Mesendoderm (in vitro differentiated cells): ENCODE measurements at regions not wholly inside any gene's neighbourhood (a gene's known extent, or its start where the extent isn't known, plus 50 kb on each side); places are given as distances from the start of the nearest gene placed in this dataset.

Source experiments
- DNase-seq: peaks from one replicate; pipeline ENCODE4 v3.0.0; 2013
- H2AK5ac ChIP-seq: 2 replicates; pipeline ENCODE4 v1.6.1; 2013; ENCODE audit warnings: low read length, inconsistent platforms
- H2BK120ac ChIP-seq: 2 replicates; pipeline ENCODE4 v1.6.1; 2013; ENCODE audit warnings: low read depth, mild to moderate bottlenecking, low read length, moderate library complexity, mixed read lengths
- H2BK15ac ChIP-seq: replicated peaks from 2 replicates; pipeline ENCODE4 v1.6.1; 2013; ENCODE audit warnings: low read depth, mild to moderate bottlenecking, moderate library complexity
- H2BK5ac ChIP-seq: 2 replicates; pipeline ENCODE4 v1.6.1; 2013; ENCODE audit warnings: low read length, inconsistent platforms
- H3K18ac ChIP-seq: 2 replicates; pipeline ENCODE4 v1.6.1; 2013; ENCODE audit warnings: mild to moderate bottlenecking, low read length, mixed read lengths
- H3K23ac ChIP-seq: one replicate; pipeline ENCODE4 v1.6.1; 2013; ENCODE audit warnings: low read length
- H3K27ac ChIP-seq: 2 replicates; pipeline ENCODE4 v1.5.1; 2013; ENCODE audit warnings: low read depth, mild to moderate bottlenecking, inconsistent platforms, low read length, moderate library complexity
- H3K27me3 ChIP-seq: 2 replicates; pipeline ENCODE4 v1.6.1; 2013; ENCODE audit warnings: low read length, control low read depth, mild to moderate bottlenecking, inconsistent platforms; ENCODE audit not compliant: insufficient read depth, poor library complexity
- H3K36me3 ChIP-seq: 2 replicates; pipeline ENCODE4 v1.6.1; 2013; ENCODE audit warnings: low read length, inconsistent platforms; ENCODE audit not compliant: control insufficient read depth, insufficient read depth
- H3K4ac ChIP-seq: one replicate; pipeline ENCODE4 v1.6.1; 2013; ENCODE audit warnings: low read depth, mild to moderate bottlenecking, low read length, moderate library complexity
- H3K4me1 ChIP-seq: 2 replicates; pipeline ENCODE4 v1.6.1; 2013; ENCODE audit warnings: low read depth, low read length, inconsistent platforms; ENCODE audit not compliant: control insufficient read depth
- H3K4me2 ChIP-seq: 2 replicates; pipeline ENCODE4 v1.6.1; 2013; ENCODE audit warnings: low read length
- H3K4me3 ChIP-seq: 2 replicates; pipeline ENCODE4 v1.5.1; 2013; ENCODE audit warnings: mild to moderate bottlenecking, low read length
- H3K56ac ChIP-seq: one replicate; pipeline ENCODE4 v1.6.1; 2013; ENCODE audit warnings: low read length
- H3K79me1 ChIP-seq: 2 replicates; pipeline ENCODE4 v1.6.1; 2013; ENCODE audit warnings: low read length, inconsistent platforms
- H3K79me2 ChIP-seq: 2 replicates; pipeline ENCODE4 v1.6.1; 2013; ENCODE audit warnings: mild to moderate bottlenecking, low read length; ENCODE audit not compliant: control insufficient read depth, insufficient read depth
- H3K9ac ChIP-seq: 2 replicates; pipeline ENCODE4 v1.6.1; 2013; ENCODE audit warnings: low read length, inconsistent platforms
- H4K5ac ChIP-seq: one replicate; pipeline ENCODE4 v1.6.1; 2013; ENCODE audit warnings: low read length
- H4K8ac ChIP-seq: one replicate; pipeline ENCODE4 v1.6.1; 2013; ENCODE audit warnings: low read depth, mild to moderate bottlenecking, control low read depth, low read length, moderate library complexity
- WGBS: extraction: QIAGEN DNeasy Blood & Tissue Kit; methylation state at CpG from one replicate; pipeline ENCODE4 v1.1.7; 2013; ENCODE audit warnings: low lambda C conversion rate, missing lambda C conversion rate; ENCODE audit not compliant: insufficient coverage; ENCODE audit errors: extremely low coverage; 5-methylcytosine and 5-hydroxymethylcytosine counted together

- Histone ChIP-seq H3K4me3 (no peak overlapping the region), H3K79me1 (no peaks in the 10 kb centered on the region), H4K8ac (no peak overlapping the region), H3K4ac (no peak overlapping the region), H3K4me1 (no peaks in the 10 kb centered on the region), H3K18ac (no peak overlapping the region), H2BK120ac (no peak overlapping the region), H3K27me3 (no peaks in the 10 kb centered on the region), H3K23ac (no peak overlapping the region), H3K36me3 (no peaks in the 10 kb centered on the region), H3K27ac (no peak overlapping the region), H2AK5ac (no peak overlapping the region), H3K9ac (no peak overlapping the region), H3K56ac (no peak overlapping the region), H2BK5ac (no peak overlapping the region), H2BK15ac (no peak overlapping the region), H4K5ac (no peak overlapping the region), H3K4me2 (no peak overlapping the region), H3K79me2 (no peaks in the 10 kb centered on the region)
- WGBS, result no CpG with 5 or more reads among the region's 1 CpG
- DNase-seq, result no peak
These were observed 67.6 kb downstream of the HTR1A start for GRCh38 chr5:63894690-63895089.

DNA sequence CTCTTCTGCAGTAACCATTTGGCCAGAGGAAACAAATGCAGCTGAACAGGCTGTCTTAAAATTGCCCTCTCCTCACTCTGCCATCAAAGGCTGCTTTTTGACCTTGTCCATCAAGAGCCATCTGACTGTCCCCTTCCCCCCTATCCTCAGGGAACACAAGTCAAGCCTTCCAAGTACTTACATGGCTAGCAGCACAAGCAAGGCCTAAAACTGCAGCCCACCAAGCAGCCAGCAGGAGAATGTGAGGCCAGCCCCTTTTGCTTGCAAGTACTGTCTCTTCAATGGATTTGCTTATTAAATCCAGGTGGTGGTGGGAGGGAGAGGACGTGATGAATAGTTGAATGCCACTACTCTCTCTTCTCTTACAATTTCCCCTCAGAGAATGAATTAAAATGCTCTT is 83.5 kb downstream of the HTR1A start:
- Histone ChIP-seq H3K23ac (no peak overlapping the region), H2AK5ac (no peak overlapping the region), H4K8ac (no peak overlapping the region), H3K4me2 (no peak overlapping the region), H3K4me1 (no peaks in the 10 kb centered on the region), H3K36me3 (no peaks in the 10 kb centered on the region), H3K56ac (no peak overlapping the region), H3K4ac (no peak overlapping the region), H3K79me1 (no peaks in the 10 kb centered on the region), H3K9ac (no peak overlapping the region), H3K4me3 (no peak overlapping the region), H3K79me2 (no peaks in the 10 kb centered on the region), H2BK15ac (no peak overlapping the region), H2BK5ac (no peak overlapping the region), H3K27ac (no peak overlapping the region), H3K27me3 (no peaks in the 10 kb centered on the region), H4K5ac (no peak overlapping the region), H3K18ac (no peak overlapping the region), H2BK120ac (no peak overlapping the region)
- DNase-seq, result peak; percentile 26
- no CpG with 5 or more reads among the region's 1 CpG for WGBS

DNA sequence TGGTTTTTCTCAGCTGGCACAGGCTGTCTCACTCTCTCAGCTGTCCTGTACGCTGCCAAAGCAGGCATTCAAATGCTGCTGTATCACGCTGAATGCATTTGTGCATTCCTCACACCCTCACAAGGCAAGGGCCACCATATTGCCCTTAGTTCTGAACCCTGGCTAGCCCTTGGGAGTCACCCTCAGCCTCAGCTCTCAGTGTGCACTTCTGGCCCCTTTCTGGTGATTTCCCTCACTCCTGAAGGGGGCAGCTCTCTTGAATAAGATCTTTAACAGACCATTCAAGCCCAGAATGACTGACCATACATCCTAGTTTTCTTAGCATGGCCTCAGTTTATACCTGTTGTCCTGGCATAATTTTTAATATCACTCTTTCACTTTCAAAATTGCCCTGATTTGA is 84.3 kb downstream of the HTR1A start:
- Histone ChIP-seq H3K79me1 (no peaks in the 10 kb centered on the region), H3K4me1 (no peaks in the 10 kb centered on the region), H2BK5ac (no peak overlapping the region), H3K79me2 (no peaks in the 10 kb centered on the region), H3K56ac (no peak overlapping the region), H2BK120ac (no peak overlapping the region), H4K5ac (no peak overlapping the region), H3K4me2 (no peak overlapping the region), H3K9ac (no peak overlapping the region), H2AK5ac (no peak overlapping the region), H3K4me3 (no peak overlapping the region), H2BK15ac (no peak overlapping the region), H3K36me3 (no peaks in the 10 kb centered on the region), H3K23ac (no peak overlapping the region), H3K4ac (no peak overlapping the region), H4K8ac (no peak overlapping the region), H3K27me3 (no peaks in the 10 kb centered on the region), H3K27ac (no peak overlapping the region), H3K18ac (no peak overlapping the region)
- no CpG with 5 or more reads among the region's 2 CpGs for WGBS
- peak; percentile 2 for DNase-seq

GRCh38 chr5:63860379-63860778 is 101.9 kb downstream of the HTR1A start:
- no peak overlapping the region for H3K27ac ChIP-seq
- no peaks in the 10 kb centered on the region for H3K36me3 ChIP-seq
- no peak overlapping the region for H2AK5ac ChIP-seq
- no peak overlapping the region for H4K5ac ChIP-seq
- no peak overlapping the region for H2BK15ac ChIP-seq
- no peaks in the 10 kb centered on the region for H3K79me1 ChIP-seq
- no peak overlapping the region for H3K4me3 ChIP-seq
- no peak overlapping the region for H3K9ac ChIP-seq
- no peak overlapping the region for H2BK120ac ChIP-seq
- peak; percentile 32 for DNase-seq
- WGBS, result no CpG with 5 or more reads among the region's 1 CpG
- H3K56ac ChIP-seq, result no peak overlapping the region
- no peak overlapping the region for H3K23ac ChIP-seq
- H3K27me3 ChIP-seq, result no peaks in the 10 kb centered on the region
- H3K18ac ChIP-seq, result no peak overlapping the region
- H2BK5ac ChIP-seq, result no peak overlapping the region
- no peaks in the 10 kb centered on the region for H3K79me2 ChIP-seq
- no peaks in the 10 kb centered on the region for H3K4me1 ChIP-seq
- H4K8ac ChIP-seq, result no peak overlapping the region
- H3K4me2 ChIP-seq, result no peak overlapping the region
- H3K4ac ChIP-seq, result no peak overlapping the region

DNA sequence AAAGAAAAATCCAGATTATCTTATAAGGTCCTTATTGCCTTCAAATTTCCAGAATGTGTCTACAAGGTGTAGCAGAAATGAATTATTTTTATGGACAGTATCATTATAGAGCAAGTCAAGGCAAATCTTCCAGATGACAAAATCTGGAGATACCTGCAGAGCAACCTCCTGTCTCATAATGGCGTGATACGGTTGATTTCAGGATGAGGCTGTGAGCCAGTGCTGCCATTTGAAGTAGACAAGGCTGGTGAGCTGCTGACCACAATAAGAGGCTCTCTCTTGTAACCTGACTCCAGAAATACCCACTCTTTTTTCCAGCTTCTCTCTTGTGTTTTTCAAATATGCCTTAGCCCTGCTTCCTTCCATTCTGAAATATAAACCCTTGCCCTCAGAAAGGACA is 108.2 kb downstream of the HTR1A start:
- no peak overlapping the region for H3K27ac ChIP-seq
- H2BK5ac ChIP-seq, result no peak overlapping the region
- H3K79me1 ChIP-seq, result no peaks in the 10 kb centered on the region

DNA sequence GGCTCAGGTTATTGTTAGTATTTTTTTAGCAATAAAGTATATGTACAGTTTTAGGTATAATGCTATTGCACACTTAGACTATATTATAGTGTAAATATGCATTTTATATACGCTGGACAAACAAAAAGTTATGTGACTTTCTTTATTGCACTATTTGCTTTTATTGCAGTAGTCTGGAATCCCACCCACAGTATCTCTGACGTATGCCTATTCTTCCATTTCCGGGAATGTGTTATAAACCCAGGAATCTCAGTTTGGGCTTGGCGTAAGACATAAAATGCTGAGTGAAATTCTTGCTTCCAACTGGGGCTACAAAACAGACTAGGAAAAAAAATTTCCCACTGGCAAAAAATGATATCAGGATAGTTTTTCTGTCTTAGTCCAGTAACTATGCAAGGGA is 119.1 kb downstream of the HTR1A start:
- Histone ChIP-seq H3K79me1 (no peaks in the 10 kb centered on the region), H3K79me2 (no peaks in the 10 kb centered on the region), H3K27me3 (no peaks in the 10 kb centered on the region), H3K23ac (no peak overlapping the region), H2BK15ac (no peak overlapping the region), H3K4ac (no peak overlapping the region), H3K36me3 (no peaks in the 10 kb centered on the region), H2BK5ac (no peak overlapping the region), H4K5ac (no peak overlapping the region), H3K4me3 (no peak overlapping the region), H4K8ac (no peak overlapping the region), H3K18ac (no peak overlapping the region), H3K27ac (no peak overlapping the region), H3K9ac (no peak overlapping the region), H3K56ac (no peak overlapping the region), H2AK5ac (no peak overlapping the region), H3K4me1 (no peaks in the 10 kb centered on the region), H2BK120ac (no peak overlapping the region), H3K4me2 (no peak overlapping the region)
- no peak for DNase-seq
- no CpG with 5 or more reads among the region's 4 CpGs for WGBS

More for the DNA sequence above, 108.2 kb downstream of the HTR1A start:
- Histone ChIP-seq H3K56ac (no peak overlapping the region), H3K36me3 (no peaks in the 10 kb centered on the region), H2BK120ac (no peak overlapping the region), H2AK5ac (no peak overlapping the region), H3K79me2 (no peaks in the 10 kb centered on the region), H3K4me1 (no peaks in the 10 kb centered on the region), H3K18ac (no peak overlapping the region), H2BK15ac (no peak overlapping the region), H3K4me3 (no peak overlapping the region), H4K5ac (no peak overlapping the region), H3K4ac (no peak overlapping the region), H3K23ac (no peak overlapping the region), H3K4me2 (no peak overlapping the region), H3K27me3 (no peaks in the 10 kb centered on the region), H3K9ac (no peak overlapping the region), H4K8ac (no peak overlapping the region)
- WGBS, result no CpG with 5 or more reads among the region's 2 CpGs
- DNase-seq, result no peak
